RPMI8226 (cell line): ENCODE measurements at regions not wholly inside any gene's neighbourhood (a gene's known extent, or its start where the extent isn't known, plus 50 kb on each side); places are given as distances from the start of the nearest gene placed in this dataset.
"Not testable (repeated sequence)": the region's sequence is repeated elsewhere in the genome, so short reads cannot be mapped to it uniquely, and the experiment has no call there.

Experiments
- DNase-seq: peaks from one replicate; pipeline ENCODE4 v3.0.0-alpha.2; 2015

DNA sequence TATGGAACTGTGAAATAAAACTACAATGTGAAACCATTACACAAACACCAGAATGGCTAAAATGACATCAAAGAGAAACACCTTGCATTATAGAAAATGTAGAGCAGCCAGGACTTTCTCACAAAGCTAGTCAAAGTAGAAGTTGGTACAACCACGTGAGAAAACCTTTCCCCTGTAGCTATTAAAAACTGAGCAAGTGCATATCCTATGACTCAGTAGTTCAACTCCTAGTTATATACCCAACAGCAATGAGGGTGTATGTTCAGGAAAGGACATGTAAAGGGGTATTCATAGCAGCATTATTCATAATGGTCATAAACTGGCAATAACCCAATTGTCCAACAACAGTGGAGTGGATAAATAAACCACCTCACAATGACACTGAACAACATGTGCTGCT is 177.5 kb upstream of the NUDT10 start:
- no peak for DNase-seq

DNA sequence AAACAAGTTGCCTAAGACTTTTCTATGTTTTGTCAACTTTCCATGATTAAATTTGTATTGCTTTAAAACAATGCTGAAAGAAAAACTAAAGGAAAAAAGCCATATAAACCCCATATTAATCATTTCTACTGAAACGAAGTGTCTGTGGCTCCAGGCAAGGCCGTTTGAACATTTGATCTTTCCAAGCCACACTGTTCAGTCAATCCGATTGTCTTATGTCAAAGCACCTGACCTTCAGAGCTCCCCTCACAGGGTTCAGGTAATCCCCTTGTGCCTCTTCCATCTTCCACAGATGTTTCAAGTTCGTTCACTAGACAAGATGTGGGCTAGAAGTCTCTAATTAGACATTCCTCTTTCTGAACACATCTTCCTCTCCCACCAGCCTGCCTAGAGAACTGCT is 177.1 kb upstream of the NUDT10 start:
- DNase-seq: no peak

DNA sequence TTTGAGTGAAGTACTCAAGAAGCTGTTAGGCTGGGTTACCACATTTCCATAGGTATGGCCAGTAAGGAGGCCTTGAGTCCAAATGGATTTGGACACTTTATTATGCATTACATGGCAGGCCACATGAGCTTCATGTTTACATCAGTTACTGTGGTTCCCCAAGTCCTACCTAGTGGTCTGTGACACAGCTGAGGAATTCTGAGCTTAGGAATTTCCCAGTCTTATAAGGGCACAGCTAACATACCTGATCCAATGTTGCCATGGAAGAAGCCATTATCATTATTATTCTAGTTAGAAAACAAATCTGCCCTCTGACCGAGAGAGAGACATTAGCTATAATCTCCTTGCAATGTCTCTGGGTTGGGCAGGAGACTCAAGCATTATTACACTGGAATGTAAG is 174.4 kb upstream of the NUDT10 start:
- DNase-seq: no peak

GRCh38 chrX:51159378-51159777 is 173.2 kb upstream of the NUDT10 start:
- not testable (repeated sequence) for DNase-seq

GRCh38 chrX:51163730-51164129 is 168.9 kb upstream of the NUDT10 start:
- no peak for DNase-seq

DNA sequence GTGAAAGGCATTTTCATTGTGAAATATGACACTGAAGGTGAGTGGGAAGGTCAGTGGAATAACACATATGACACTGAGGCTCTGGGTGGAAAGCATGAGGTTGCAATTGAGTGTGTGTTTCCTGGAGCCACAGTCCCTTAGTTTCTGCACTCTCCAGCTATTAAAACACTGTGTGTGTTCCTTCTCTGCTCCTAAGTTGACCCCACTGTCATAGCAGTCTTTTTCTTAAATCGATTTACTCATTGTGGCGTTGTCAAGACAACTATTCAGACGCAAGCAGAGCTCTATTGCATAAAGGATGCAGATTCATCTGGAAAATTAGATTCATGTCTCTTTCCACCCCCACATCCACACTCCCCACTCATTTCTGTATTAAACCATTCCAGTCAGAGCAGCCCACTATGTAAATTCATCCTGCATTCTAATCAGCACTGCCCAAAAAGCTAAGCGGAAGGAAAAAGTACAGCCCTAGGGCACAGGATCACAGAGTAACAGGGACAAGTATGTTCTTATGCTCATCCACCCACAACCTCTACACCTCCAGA is 154.2 kb upstream of the NUDT10 start:
- not testable (repeated sequence) for DNase-seq

DNA sequence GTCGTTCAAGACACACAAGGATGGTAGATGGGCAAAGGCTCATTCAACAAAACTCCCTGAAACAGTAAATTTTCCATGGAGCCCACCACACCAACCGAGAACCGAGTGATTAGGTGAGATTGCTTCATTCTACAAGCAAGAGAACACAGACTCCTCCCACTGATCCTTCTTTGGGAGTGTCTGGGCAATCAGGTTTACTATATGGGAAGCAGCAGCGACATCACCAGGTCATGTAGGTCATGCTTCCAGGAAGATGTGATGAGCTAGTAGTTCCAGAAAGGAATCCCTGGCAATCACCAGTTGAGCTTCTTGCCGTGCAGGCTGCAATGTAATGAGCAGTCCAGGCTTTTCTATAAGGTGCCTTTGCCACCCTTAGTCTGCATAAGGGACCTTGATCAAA is 152.8 kb upstream of the NUDT10 start:
- not testable (repeated sequence) for DNase-seq

GRCh38 chrX:51182545-51182944 is 150.1 kb upstream of the NUDT10 start:
- no peak for DNase-seq

- no peak for DNase-seq
Observed at GRCh38 chrX:51192104-51192503, 140.5 kb upstream of the NUDT10 start.

- no peak for DNase-seq
Observed at GRCh38 chrX:51215266-51215665, 117.4 kb upstream of the NUDT10 start.

DNA sequence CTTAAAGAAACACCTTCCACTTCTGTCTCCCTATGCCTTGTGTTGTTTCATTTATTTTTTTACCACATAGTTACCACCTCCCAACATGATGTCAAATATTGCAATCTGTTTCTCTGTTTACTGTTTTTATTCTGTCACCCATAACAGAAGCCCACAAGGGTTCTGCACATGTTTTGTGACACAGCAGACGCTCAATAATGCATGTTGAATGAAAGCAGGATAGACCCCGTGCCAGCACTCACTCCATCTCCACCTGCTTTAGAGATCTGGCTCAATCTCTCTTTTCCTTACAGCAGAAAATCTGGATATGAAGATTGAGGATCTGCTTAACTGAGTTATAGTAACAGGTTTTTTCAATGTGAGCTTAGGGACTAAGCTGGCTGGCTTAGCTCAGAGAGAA is 116.8 kb upstream of the NUDT10 start:
- DNase-seq: no peak

- DNase-seq: no peak
Observed at GRCh38 chrX:51242212-51242611, 90.4 kb upstream of the NUDT10 start.

- no peak for DNase-seq
Observed at GRCh38 chrX:51257490-51257889, 75.1 kb upstream of the NUDT10 start.

GRCh38 chrX:51262271-51262670 is 70.4 kb upstream of the NUDT10 start:
- DNase-seq: not testable (repeated sequence)

DNA sequence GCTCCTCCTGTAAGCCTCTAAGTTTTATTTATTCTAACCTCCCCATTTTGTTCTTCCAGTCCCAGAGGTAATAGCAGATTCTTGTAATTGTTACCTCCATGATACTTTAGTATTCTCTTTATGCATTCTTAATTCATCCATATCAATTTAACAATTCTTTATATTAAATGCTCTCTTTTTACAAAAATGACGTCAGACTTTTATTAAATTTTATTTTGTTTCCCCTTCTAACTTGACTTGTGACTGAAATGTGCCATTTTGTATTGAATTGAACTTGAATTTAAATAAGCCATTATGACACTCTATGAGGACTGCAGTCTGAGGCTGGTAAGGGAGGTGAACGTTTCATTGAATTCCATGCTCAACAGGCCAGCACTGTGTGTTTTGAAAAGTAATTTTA is 60.0 kb upstream of the NUDT10 start:
- no peak for DNase-seq

GRCh38 chrX:51281758-51282318 is 50.8 kb upstream of the NUDT10 start:
- DNase-seq: no peak
